OCI-LY7 (cell line): ENCODE measurements at regions not wholly inside any gene's neighbourhood (a gene's known extent, or its start where the extent isn't known, plus 50 kb on each side); places are given as distances from the start of the nearest gene placed in this dataset.

Experiments
- BruUV-seq: library from RNA; stranded (reverse); fragments of 400-500 nt; replicated peaks from 2 replicates; lab custom pipeline; 2021; lab: Mats Ljungman, UMichigan
- CTCF ChIA-PET: fragments of 300-600 bp; sonication (Branson Sonifier 250); formaldehyde crosslinking; loops from one replicate; lab custom pipeline; 2022; ENCODE audit warnings: antibody characterized with exemption; ENCODE audit not compliant: unreplicated experiment; lab: Charles Lee
- POLR2A ChIA-PET: fragments of 300-600 bp; sonication (Branson Sonifier 250); formaldehyde crosslinking; loops from one replicate; lab custom pipeline; 2022; ENCODE audit warnings: antibody characterized with exemption; lab: Charles Lee
- DNase-seq: peaks from one replicate; pipeline ENCODE4 v3.0.0-alpha.2; 2015; ENCODE audit warnings: low spot score
- H2AFZ ChIP-seq: fragments of 200-600 bp; sonication (generic), shearing (Covaris generic); 2 replicates; pipeline ENCODE4 v1.6.1; 2014; ENCODE audit warnings: mild to moderate bottlenecking, antibody characterized with exemption, low read length, moderate library complexity
- H3K27ac ChIP-seq: fragments of 200-600 bp; sonication (generic); 2 replicates; pipeline ENCODE4 v1.5.1; 2014; ENCODE audit warnings: mixed run types, low read depth, mild to moderate bottlenecking, moderate library complexity, low read length, inconsistent platforms; ENCODE audit not compliant: poor library complexity, severe bottlenecking
- H3K36me3 ChIP-seq: fragments of 200-600 bp; sonication (generic); 2 replicates; pipeline ENCODE4 v1.6.1; 2014; ENCODE audit warnings: mild to moderate bottlenecking, antibody characterized with exemption, low read length, moderate library complexity, mixed read lengths; ENCODE audit not compliant: insufficient read depth
- H3K4me1 ChIP-seq: fragments of 200-600 bp; sonication (generic); 2 replicates; pipeline ENCODE4 v1.5.1; 2014; ENCODE audit warnings: mild to moderate bottlenecking, low read length; ENCODE audit not compliant: insufficient read depth, poor library complexity, severe bottlenecking
- H3K4me2 ChIP-seq: fragments of 200-600 bp; sonication (generic); 2 replicates; pipeline ENCODE4 v1.6.1; 2014; ENCODE audit warnings: mild to moderate bottlenecking, low read length
- H3K4me3 ChIP-seq: fragments of 200-600 bp; sonication (generic); 2 replicates; pipeline ENCODE4 v1.5.1; 2014; ENCODE audit warnings: mild to moderate bottlenecking, low read depth, low read length; ENCODE audit not compliant: poor library complexity, severe bottlenecking
- H3K79me2 ChIP-seq: fragments of 200-600 bp; sonication (generic); 2 replicates; pipeline ENCODE4 v1.6.1; 2016; ENCODE audit warnings: low read depth, mild to moderate bottlenecking, low read length, moderate library complexity, mixed read lengths; ENCODE audit not compliant: insufficient read depth
- H3K9me2 ChIP-seq: fragments of 200-600 bp; sonication (generic); 2 replicates; pipeline ENCODE4 v1.6.1; 2016; ENCODE audit warnings: mild to moderate bottlenecking, low read length, mixed read lengths; ENCODE audit not compliant: insufficient read depth
- H3K9me3 ChIP-seq: fragments of 200-600 bp; sonication (generic); 2 replicates; pipeline ENCODE4 v1.6.1; 2014; ENCODE audit warnings: mild to moderate bottlenecking, mixed run types, low read length, mixed read lengths
- H4K20me1 ChIP-seq: fragments of 200-600 bp; sonication (generic); 2 replicates; pipeline ENCODE4 v1.6.1; 2014; ENCODE audit warnings: mild to moderate bottlenecking, antibody characterized with exemption, low read length, moderate library complexity, mixed read lengths; ENCODE audit not compliant: insufficient read depth
- CTCF ChIP-seq: fragments of 200-600 bp; sonication (generic); conservative IDR thresholded peaks from 2 replicates; pipeline ENCODE4 v1.5.1; 2014; ENCODE audit warnings: mild to moderate bottlenecking, antibody characterized with exemption, low read length, moderate library complexity, mixed read lengths
- EZH2phosphoT487 ChIP-seq: fragments of 200-600 bp; sonication (generic); IDR thresholded peaks from 2 replicates; pipeline ENCODE4 v1.6.1; 2018; ENCODE audit warnings: low read depth, borderline replicate concordance, mild to moderate bottlenecking, mixed run types, antibody characterized with exemption, low read length, moderate library complexity, mixed read lengths
- intact Hi-C: fragments of 100-400 bp; cut with micrococcal nuclease; formaldehyde crosslinking; loops from one replicate; pipeline ENCODE4 v1.10.0; 2022; ENCODE audit not compliant: unreplicated experiment

- Histone ChIP-seq H4K20me1 (no peaks in the 10 kb centered on the region), H3K4me1 (no peaks in the 10 kb centered on the region), H3K4me3 (no peak overlapping the region), H3K9me3 (no peaks in the 10 kb centered on the region), H3K4me2 (no peak overlapping the region), H3K79me2 (no peaks in the 10 kb centered on the region), H3K27ac (no peak overlapping the region), H3K36me3 (no peaks in the 10 kb centered on the region), H3K9me2 (no peaks in the 10 kb centered on the region), H2AFZ (no peak overlapping the region)
- no peak for DNase-seq
- BruUV-seq: no TSS peak
- ChIA-PET POLR2A (no interaction called here), CTCF (no interaction called here)
- TF ChIP-seq CTCF (no peak), EZH2phosphoT487 (no peak)
- intact Hi-C loops: no loop called here
Measured at GRCh38 chr3:31064021-31064420, 169.6 kb upstream of the GADL1 start.

- CTCF ChIA-PET: no interaction called here
- Histone ChIP-seq H3K36me3 (no peaks in the 10 kb centered on the region), H3K9me2 (no peaks in the 10 kb centered on the region), H4K20me1 (no peaks in the 10 kb centered on the region), H3K9me3 (no peaks in the 10 kb centered on the region), H3K4me1 (no peaks in the 10 kb centered on the region), H2AFZ (no peak overlapping the region), H3K4me3 (no peak overlapping the region), H3K27ac (no peak overlapping the region), H3K4me2 (no peak overlapping the region), H3K79me2 (no peaks in the 10 kb centered on the region)
- no peak for DNase-seq
- POLR2A ChIA-PET: interaction anchor here (0.5 to 1.4 kb wide), 2 partner anchors 14 to 28 kb away, joined by 3 read pairs; no protein-coding TSS in a partner anchor
- intact Hi-C loops: no loop called here
- TF ChIP-seq CTCF (no peak), EZH2phosphoT487 (no peak)
- BruUV-seq: no TSS peak
Measured at GRCh38 chr3:31065765-31066164, 171.3 kb upstream of the GADL1 start.

GRCh38 chr3:31067004-31067403 is 172.5 kb upstream of the GADL1 start:
- ChIA-PET POLR2A (interaction anchor here (1.4 kb wide), 1 partner anchor 13 kb away, joined by 3 read pairs; no protein-coding TSS in a partner anchor), CTCF (no interaction called here)
- H3K9me2 ChIP-seq: no peaks in the 10 kb centered on the region
- no peak overlapping the region for H2AFZ ChIP-seq
- intact Hi-C loops: no loop called here
- no peak overlapping the region for H3K4me3 ChIP-seq
- H3K27ac ChIP-seq: no peak overlapping the region
- TF ChIP-seq CTCF (no peak), EZH2phosphoT487 (no peak)
- no peaks in the 10 kb centered on the region for H3K36me3 ChIP-seq
- H4K20me1 ChIP-seq: no peaks in the 10 kb centered on the region
- no peaks in the 10 kb centered on the region for H3K4me1 ChIP-seq
- no peak overlapping the region for H3K4me2 ChIP-seq
- no TSS peak for BruUV-seq
- H3K79me2 ChIP-seq: no peaks in the 10 kb centered on the region
- no peak for DNase-seq
- no peaks in the 10 kb centered on the region for H3K9me3 ChIP-seq
